Mesendoderm (in vitro differentiated cells): ENCODE measurements at regions not wholly inside any gene's neighbourhood (a gene's known extent, or its start where the extent isn't known, plus 50 kb on each side); places are given as distances from the start of the nearest gene placed in this dataset.

ENCODE experiments used
- DNase-seq: peaks from one replicate; pipeline ENCODE4 v3.0.0; 2013
- H2AK5ac ChIP-seq: 2 replicates; pipeline ENCODE4 v1.6.1; 2013; ENCODE audit warnings: low read length, inconsistent platforms
- H2BK120ac ChIP-seq: 2 replicates; pipeline ENCODE4 v1.6.1; 2013; ENCODE audit warnings: low read depth, mild to moderate bottlenecking, low read length, moderate library complexity, mixed read lengths
- H2BK15ac ChIP-seq: replicated peaks from 2 replicates; pipeline ENCODE4 v1.6.1; 2013; ENCODE audit warnings: low read depth, mild to moderate bottlenecking, moderate library complexity
- H2BK5ac ChIP-seq: 2 replicates; pipeline ENCODE4 v1.6.1; 2013; ENCODE audit warnings: low read length, inconsistent platforms
- H3K18ac ChIP-seq: 2 replicates; pipeline ENCODE4 v1.6.1; 2013; ENCODE audit warnings: mild to moderate bottlenecking, low read length, mixed read lengths
- H3K23ac ChIP-seq: one replicate; pipeline ENCODE4 v1.6.1; 2013; ENCODE audit warnings: low read length
- H3K27ac ChIP-seq: 2 replicates; pipeline ENCODE4 v1.5.1; 2013; ENCODE audit warnings: low read depth, mild to moderate bottlenecking, inconsistent platforms, low read length, moderate library complexity
- H3K27me3 ChIP-seq: 2 replicates; pipeline ENCODE4 v1.6.1; 2013; ENCODE audit warnings: low read length, control low read depth, mild to moderate bottlenecking, inconsistent platforms; ENCODE audit not compliant: insufficient read depth, poor library complexity
- H3K36me3 ChIP-seq: 2 replicates; pipeline ENCODE4 v1.6.1; 2013; ENCODE audit warnings: low read length, inconsistent platforms; ENCODE audit not compliant: control insufficient read depth, insufficient read depth
- H3K4ac ChIP-seq: one replicate; pipeline ENCODE4 v1.6.1; 2013; ENCODE audit warnings: low read depth, mild to moderate bottlenecking, low read length, moderate library complexity
- H3K4me1 ChIP-seq: 2 replicates; pipeline ENCODE4 v1.6.1; 2013; ENCODE audit warnings: low read depth, low read length, inconsistent platforms; ENCODE audit not compliant: control insufficient read depth
- H3K4me2 ChIP-seq: 2 replicates; pipeline ENCODE4 v1.6.1; 2013; ENCODE audit warnings: low read length
- H3K4me3 ChIP-seq: 2 replicates; pipeline ENCODE4 v1.5.1; 2013; ENCODE audit warnings: mild to moderate bottlenecking, low read length
- H3K56ac ChIP-seq: one replicate; pipeline ENCODE4 v1.6.1; 2013; ENCODE audit warnings: low read length
- H3K79me1 ChIP-seq: 2 replicates; pipeline ENCODE4 v1.6.1; 2013; ENCODE audit warnings: low read length, inconsistent platforms
- H3K79me2 ChIP-seq: 2 replicates; pipeline ENCODE4 v1.6.1; 2013; ENCODE audit warnings: mild to moderate bottlenecking, low read length; ENCODE audit not compliant: control insufficient read depth, insufficient read depth
- H3K9ac ChIP-seq: 2 replicates; pipeline ENCODE4 v1.6.1; 2013; ENCODE audit warnings: low read length, inconsistent platforms
- H4K5ac ChIP-seq: one replicate; pipeline ENCODE4 v1.6.1; 2013; ENCODE audit warnings: low read length
- H4K8ac ChIP-seq: one replicate; pipeline ENCODE4 v1.6.1; 2013; ENCODE audit warnings: low read depth, mild to moderate bottlenecking, control low read depth, low read length, moderate library complexity
- WGBS: extraction: QIAGEN DNeasy Blood & Tissue Kit; methylation state at CpG from one replicate; pipeline ENCODE4 v1.1.7; 2013; ENCODE audit warnings: low lambda C conversion rate, missing lambda C conversion rate; ENCODE audit not compliant: insufficient coverage; ENCODE audit errors: extremely low coverage; 5-methylcytosine and 5-hydroxymethylcytosine counted together

DNA sequence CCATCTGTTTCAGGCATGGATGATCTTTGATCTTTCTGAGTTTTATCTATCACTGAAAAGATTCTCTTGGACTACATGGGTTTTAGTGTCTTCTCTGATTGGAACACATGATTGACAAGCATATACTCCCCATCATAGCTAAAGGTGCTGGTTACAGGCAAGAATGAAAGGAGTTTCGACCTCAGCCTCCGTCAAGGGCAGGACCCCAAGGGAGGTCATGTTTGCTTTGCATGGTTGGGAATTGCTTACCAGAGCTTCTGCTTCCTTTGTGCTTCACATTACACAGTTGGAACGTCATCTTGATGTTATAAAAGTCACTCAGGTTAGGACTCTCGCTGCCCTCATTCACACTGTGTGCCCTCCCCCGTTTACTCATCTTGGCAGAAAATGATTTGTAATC lies 287.7 kb downstream of the PIK3C3 start:
- no CpG with 5 or more reads among the region's 5 CpGs for WGBS
- H3K4me2 ChIP-seq = no peak overlapping the region

DNA sequence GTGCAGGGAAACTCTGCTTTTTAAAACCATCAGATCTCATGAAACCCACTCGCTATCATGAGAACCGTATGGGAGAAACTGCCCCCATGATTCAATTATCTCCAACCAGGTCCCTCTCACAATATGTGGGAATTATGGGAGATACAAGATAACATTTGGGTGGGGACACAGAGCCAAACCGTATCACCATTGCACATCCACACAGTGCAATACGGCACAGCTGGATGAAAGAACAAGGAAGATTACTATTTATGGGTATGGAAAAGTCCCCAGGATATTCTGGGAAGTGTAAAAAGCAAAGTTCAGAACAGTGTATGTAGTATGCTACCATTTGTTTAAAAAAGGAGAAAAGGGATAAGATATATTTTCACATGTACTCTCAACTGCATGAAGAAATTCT lies 290.1 kb downstream of the PIK3C3 start:
- no peak overlapping the region for H2AK5ac ChIP-seq
- no peaks in the 10 kb centered on the region for H3K79me2 ChIP-seq
- H3K27me3 ChIP-seq = no peaks in the 10 kb centered on the region
- H2BK5ac ChIP-seq = no peak overlapping the region
- no peak overlapping the region for H3K56ac ChIP-seq
- no peak overlapping the region for H3K27ac ChIP-seq
- H3K4me2 ChIP-seq = no peak overlapping the region
- no peak overlapping the region for H3K23ac ChIP-seq
- no peak overlapping the region for H4K5ac ChIP-seq
- H3K4me3 ChIP-seq = no peak overlapping the region
- H2BK15ac ChIP-seq = no peak overlapping the region
- no peak for DNase-seq
- no peak overlapping the region for H3K18ac ChIP-seq
- no peak overlapping the region for H3K4ac ChIP-seq
- no peaks in the 10 kb centered on the region for H3K4me1 ChIP-seq
- no peak overlapping the region for H3K9ac ChIP-seq
- no peaks in the 10 kb centered on the region for H3K79me1 ChIP-seq
- no peak overlapping the region for H2BK120ac ChIP-seq
- no peak overlapping the region for H4K8ac ChIP-seq
- H3K36me3 ChIP-seq = no peaks in the 10 kb centered on the region
- no CpG with 5 or more reads among the region's 4 CpGs for WGBS

More for the DNA sequence above, 287.7 kb downstream of the PIK3C3 start:
- Histone ChIP-seq H3K4me1 (no peaks in the 10 kb centered on the region), H3K56ac (no peak overlapping the region), H3K27ac (no peak overlapping the region), H2BK5ac (no peak overlapping the region), H4K8ac (no peak overlapping the region), H3K23ac (no peak overlapping the region), H4K5ac (no peak overlapping the region), H3K36me3 (no peaks in the 10 kb centered on the region), H3K79me1 (no peaks in the 10 kb centered on the region), H2AK5ac (no peak overlapping the region), H2BK15ac (no peak overlapping the region), H3K9ac (no peak overlapping the region), H3K79me2 (no peaks in the 10 kb centered on the region), H3K27me3 (no peaks in the 10 kb centered on the region), H3K18ac (no peak overlapping the region), H3K4ac (no peak overlapping the region), H3K4me3 (no peak overlapping the region), H2BK120ac (no peak overlapping the region)
- no peak for DNase-seq

DNA sequence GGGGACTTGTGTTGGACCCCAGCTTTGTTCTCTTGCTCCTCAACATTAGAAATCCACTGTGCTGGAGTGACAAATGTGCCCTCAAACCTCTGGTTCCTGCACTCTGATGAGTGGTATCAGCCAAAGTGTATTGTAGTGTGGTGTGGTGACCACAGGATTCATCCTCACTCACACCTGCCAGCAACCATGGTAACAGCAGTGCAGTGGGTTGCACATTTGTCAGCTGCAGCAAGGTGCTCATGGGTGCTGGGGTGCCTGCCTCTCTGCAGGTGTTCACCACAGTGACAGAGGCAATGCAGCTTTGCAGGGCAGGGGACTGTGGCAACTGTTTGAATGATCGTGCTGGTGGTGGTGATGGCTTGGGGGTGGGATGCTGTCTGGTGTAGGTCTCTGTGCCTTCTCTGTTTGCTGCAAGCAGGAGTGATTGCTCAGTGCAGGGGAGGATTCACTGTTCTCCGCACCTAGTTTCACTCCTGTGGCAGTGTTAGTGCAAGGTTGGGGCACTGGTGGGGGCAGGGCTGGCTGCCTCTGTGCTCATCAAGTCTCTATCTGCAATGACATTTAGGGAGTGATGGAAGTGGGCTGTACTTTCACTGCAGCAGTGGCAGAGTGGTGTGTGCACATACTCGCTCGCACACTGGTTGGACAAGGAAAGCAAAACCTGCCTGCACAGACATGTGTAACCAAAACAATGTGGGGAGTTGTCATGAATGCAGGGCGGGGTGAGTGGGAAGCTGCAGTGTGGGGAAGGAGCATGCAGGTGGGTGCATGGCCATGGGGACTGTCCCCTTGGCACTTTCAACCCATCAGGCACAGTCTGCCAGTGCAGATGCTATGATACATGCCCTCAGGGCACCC lies 301.1 kb downstream of the PIK3C3 start:
- Histone ChIP-seq H2BK15ac (no peak overlapping the region), H3K79me1 (no peaks in the 10 kb centered on the region), H3K9ac (no peak overlapping the region), H3K23ac (no peak overlapping the region), H3K4me3 (no peak overlapping the region), H3K79me2 (no peaks in the 10 kb centered on the region), H4K8ac (no peak overlapping the region), H2BK120ac (no peak overlapping the region), H3K27ac (no peak overlapping the region), H4K5ac (no peak overlapping the region), H2AK5ac (no peak overlapping the region), H3K36me3 (no peaks in the 10 kb centered on the region), H3K27me3 (no peaks in the 10 kb centered on the region), H3K18ac (no peak overlapping the region), H2BK5ac (no peak overlapping the region), H3K4me2 (no peak overlapping the region), H3K4ac (no peak overlapping the region), H3K4me1 (no peaks in the 10 kb centered on the region), H3K56ac (no peak overlapping the region)
- no peak for DNase-seq
- no CpG with 5 or more reads among the region's 5 CpGs for WGBS

DNA sequence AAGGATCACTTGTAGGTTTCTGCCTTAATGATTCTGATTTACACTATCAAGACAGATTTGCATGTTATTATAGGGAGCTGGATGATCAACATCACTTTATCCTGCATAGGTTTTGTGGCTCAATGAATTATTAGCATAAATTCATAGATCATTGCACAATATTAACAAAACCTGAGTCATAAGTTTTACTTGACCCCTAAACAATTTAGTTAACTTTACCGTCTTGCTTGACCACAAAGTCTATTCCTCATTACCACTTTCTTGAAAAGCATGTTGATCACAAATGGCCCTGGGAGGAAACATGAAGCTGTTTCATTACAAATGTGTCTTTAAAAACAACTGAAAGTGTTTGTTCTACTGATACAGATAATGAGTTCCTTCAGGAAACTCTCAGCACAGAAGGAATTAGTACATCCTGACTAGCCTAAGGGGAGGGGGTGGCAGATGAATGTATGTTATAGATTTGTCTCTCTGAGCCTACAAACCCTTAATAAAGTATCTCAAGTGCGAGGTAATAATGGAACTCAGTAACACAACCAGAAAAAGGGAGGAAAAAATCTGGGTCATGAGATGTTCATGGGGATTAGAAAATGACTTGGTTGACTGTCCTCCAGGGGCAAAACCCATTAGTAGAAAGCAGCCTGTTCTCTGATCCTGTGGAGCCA lies 303.4 kb downstream of the PIK3C3 start:
- no CpG with 5 or more reads among the region's 2 CpGs for WGBS

DNA sequence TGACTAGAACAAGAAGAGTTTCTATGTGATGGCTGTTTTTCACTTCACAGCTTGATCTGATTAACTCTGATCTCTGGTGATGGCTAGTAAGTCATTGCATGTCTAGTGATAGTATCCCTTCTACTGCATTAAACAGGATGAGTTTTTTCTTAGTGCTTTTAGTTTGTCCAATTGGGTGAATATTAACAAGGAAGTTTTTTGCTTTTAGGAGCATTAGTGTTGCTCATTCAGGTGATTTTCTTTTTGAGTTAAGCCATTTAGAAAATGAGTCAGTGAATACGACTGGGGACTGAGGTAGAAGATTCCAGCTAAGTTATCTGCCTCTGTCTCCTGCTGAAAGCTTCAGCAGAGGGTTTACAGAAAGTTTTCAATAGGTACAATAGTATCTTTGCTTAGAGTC lies 306.7 kb downstream of the PIK3C3 start:
- no peak overlapping the region for H2BK5ac ChIP-seq
- no peak overlapping the region for H3K18ac ChIP-seq
- no peaks in the 10 kb centered on the region for H3K4me1 ChIP-seq
- WGBS = no CpG with 5 or more reads among the region's 1 CpG
- no peak overlapping the region for H4K8ac ChIP-seq
- H4K5ac ChIP-seq = no peak overlapping the region
- no peaks in the 10 kb centered on the region for H3K36me3 ChIP-seq
- H3K4me3 ChIP-seq = no peak overlapping the region
- no peaks in the 10 kb centered on the region for H3K27me3 ChIP-seq
- H3K4ac ChIP-seq = no peak overlapping the region
- no peaks in the 10 kb centered on the region for H3K79me1 ChIP-seq
- no peak overlapping the region for H3K56ac ChIP-seq
- no peak overlapping the region for H3K27ac ChIP-seq
- no peak overlapping the region for H2BK120ac ChIP-seq
- H2AK5ac ChIP-seq = no peak overlapping the region
- no peak overlapping the region for H3K9ac ChIP-seq
- no peak for DNase-seq
- no peaks in the 10 kb centered on the region for H3K79me2 ChIP-seq
- H2BK15ac ChIP-seq = no peak overlapping the region
- H3K23ac ChIP-seq = no peak overlapping the region
- no peak overlapping the region for H3K4me2 ChIP-seq

More for the DNA sequence above, 303.4 kb downstream of the PIK3C3 start:
- H3K79me1 ChIP-seq = no peaks in the 10 kb centered on the region
- no peak overlapping the region for H3K4me2 ChIP-seq
- H3K4ac ChIP-seq = no peak overlapping the region
- H3K27me3 ChIP-seq = no peaks in the 10 kb centered on the region
- H3K56ac ChIP-seq = no peak overlapping the region
- H2AK5ac ChIP-seq = no peak overlapping the region
- no peak overlapping the region for H3K27ac ChIP-seq
- H2BK15ac ChIP-seq = no peak overlapping the region
- H3K4me3 ChIP-seq = no peak overlapping the region
- H3K79me2 ChIP-seq = no peaks in the 10 kb centered on the region
- H4K8ac ChIP-seq = no peak overlapping the region
- no peak overlapping the region for H2BK5ac ChIP-seq
- H3K9ac ChIP-seq = no peak overlapping the region
- H2BK120ac ChIP-seq = no peak overlapping the region
- DNase-seq = no peak
- H3K4me1 ChIP-seq = no peaks in the 10 kb centered on the region
- H3K23ac ChIP-seq = no peak overlapping the region
- no peaks in the 10 kb centered on the region for H3K36me3 ChIP-seq
- H3K18ac ChIP-seq = no peak overlapping the region
- H4K5ac ChIP-seq = no peak overlapping the region
